ENCODE measurements at regions not wholly inside any gene's neighbourhood (a gene's known extent, or its start where the extent isn't known, plus 50 kb on each side); places are given as distances from the start of the nearest gene placed in this dataset.

- Histone ChIP-seq H3K27ac (ENCODE audit: low read depth, low read length) (no peak overlapping the region), H3K4me1 (ENCODE audit: control insufficient read depth, insufficient read depth, low read length) (no peaks in the 10 kb centered on the region), H3K4me3 (ENCODE audit: low read length) (no peak overlapping the region), H3K27me3 (ENCODE audit: control insufficient read depth, insufficient read depth, low read length, poor library complexity, severe bottlenecking) (peaks cover 7% of the 10 kb centered on the region), H3K9ac (ENCODE audit: extremely low read depth, low read length, poor library complexity, severe bottlenecking) (no peak overlapping the region), H3K9me3 (ENCODE audit: control insufficient read depth, low read length) (peaks cover 15% of the 10 kb centered on the region), H3K36me3 (ENCODE audit: control insufficient read depth, insufficient read depth, low read length) (no peaks in the 10 kb centered on the region)
- 67 to 76% methylated on average over 3 to 4 of the region's 4 CpGs for WGBS, 2 experiments (ENCODE audit: insufficient coverage in 1 of 2, insufficient read length in 1 of 2)
- Mint-ChIP-seq H3K4me1 (peaks cover 3% of the 10 kb centered on the region), H3K36me3 (ENCODE audit: low read depth) (no peaks in the 10 kb centered on the region), H3K27me3 (ENCODE audit: insufficient read depth) (peaks cover 34% of the 10 kb centered on the region), H3K4me3 (no peak overlapping the region), H3K9me3 (peaks cover 12% of the 10 kb centered on the region), H3K27ac (no peak overlapping the region)
- no peak for TF ChIP-seq CTCF (conservative IDR thresholded peaks at IDR 0.05)
- DNase-seq = no peak
Measured at GRCh38 chr5:174606646-174607045, 117.7 kb upstream of the MSX2 start.

DNA sequence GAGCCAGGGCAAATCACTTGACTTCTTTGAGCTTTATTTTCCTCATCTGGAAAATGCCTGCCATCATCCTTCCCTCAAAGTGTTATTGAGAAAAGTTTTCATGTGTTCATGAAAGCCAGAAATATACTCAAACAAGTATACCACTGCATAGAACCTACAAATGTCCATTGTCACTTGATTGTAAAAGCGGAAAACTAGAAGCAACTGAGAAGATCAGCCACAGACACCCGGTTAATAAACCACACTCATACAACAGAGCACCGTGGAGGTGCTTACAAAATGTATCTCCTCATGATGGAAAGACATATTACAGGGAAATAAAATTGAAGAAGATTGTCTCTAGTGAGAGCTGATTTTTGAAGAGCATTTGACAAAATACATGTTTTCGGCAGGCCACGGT is 117.2 kb upstream of the MSX2 start:
- Mint-ChIP-seq H3K4me1 (peaks cover 3% of the 10 kb centered on the region), H3K27me3 (ENCODE audit: insufficient read depth) (peaks cover 36% of the 10 kb centered on the region), H3K9me3 (peaks cover 12% of the 10 kb centered on the region), H3K27ac (no peak overlapping the region), H3K36me3 (ENCODE audit: low read depth) (no peaks in the 10 kb centered on the region), H3K4me3 (no peak overlapping the region)
- no peaks in the 10 kb centered on the region for H3K36me3 ChIP-seq (ENCODE audit: control insufficient read depth, insufficient read depth, low read length)
- peaks cover 7% of the 10 kb centered on the region for H3K27me3 ChIP-seq (ENCODE audit: control insufficient read depth, insufficient read depth, low read length, poor library complexity, severe bottlenecking)
- 94 to 95% methylated on average over 2 to 5 of the region's 5 CpGs for WGBS, 2 experiments (ENCODE audit: insufficient coverage in 1 of 2, insufficient read length in 1 of 2)
- TF ChIP-seq CTCF (conservative IDR thresholded peaks at IDR 0.05) = no peak
- H3K27ac ChIP-seq (ENCODE audit: low read depth, low read length) = no peak overlapping the region
- H3K4me1 ChIP-seq (ENCODE audit: control insufficient read depth, insufficient read depth, low read length) = no peaks in the 10 kb centered on the region
- no peak overlapping the region for H3K9ac ChIP-seq (ENCODE audit: extremely low read depth, low read length, poor library complexity, severe bottlenecking)
- H3K4me3 ChIP-seq (ENCODE audit: low read length) = no peak overlapping the region
- peaks cover 15% of the 10 kb centered on the region for H3K9me3 ChIP-seq (ENCODE audit: control insufficient read depth, low read length)
- no peak for DNase-seq

- WGBS, 2 experiments (ENCODE audit: insufficient coverage in 1 of 2, insufficient read length in 1 of 2) = 94 to 97% methylated on average over 9 of the region's 9 CpGs
- Histone ChIP-seq H3K27me3 (ENCODE audit: control insufficient read depth, insufficient read depth, low read length, poor library complexity, severe bottlenecking) (peaks cover 10% of the 10 kb centered on the region), H3K36me3 (ENCODE audit: control insufficient read depth, insufficient read depth, low read length) (no peaks in the 10 kb centered on the region), H3K4me3 (ENCODE audit: low read length) (no peak overlapping the region), H3K27ac (ENCODE audit: low read depth, low read length) (no peak overlapping the region), H3K4me1 (ENCODE audit: control insufficient read depth, insufficient read depth, low read length) (peaks cover 5% of the 10 kb centered on the region), H3K9me3 (ENCODE audit: control insufficient read depth, low read length) (peaks cover 11% of the 10 kb centered on the region), H3K9ac (ENCODE audit: extremely low read depth, low read length, poor library complexity, severe bottlenecking) (no peak overlapping the region)
- H3K4me3 Mint-ChIP-seq = no peak overlapping the region
- no peak for DNase-seq
- H3K36me3 Mint-ChIP-seq (ENCODE audit: low read depth) = no peaks in the 10 kb centered on the region
- H3K4me1 Mint-ChIP-seq = peaks cover 3% of the 10 kb centered on the region
- H3K9me3 Mint-ChIP-seq = peaks cover 10% of the 10 kb centered on the region
- TF ChIP-seq CTCF (conservative IDR thresholded peaks at IDR 0.05) = no peak
- peaks cover 43% of the 10 kb centered on the region for H3K27me3 Mint-ChIP-seq (ENCODE audit: insufficient read depth)
- H3K27ac Mint-ChIP-seq = no peak overlapping the region
Measured at GRCh38 chr5:174607916-174608315, 116.5 kb upstream of the MSX2 start.

Data from endodermal cell (in vitro differentiated cells).